ENCODE measurements at regions not wholly inside any gene's neighbourhood (a gene's known extent, or its start where the extent isn't known, plus 50 kb on each side); places are given as distances from the start of the nearest gene placed in this dataset.

DNA sequence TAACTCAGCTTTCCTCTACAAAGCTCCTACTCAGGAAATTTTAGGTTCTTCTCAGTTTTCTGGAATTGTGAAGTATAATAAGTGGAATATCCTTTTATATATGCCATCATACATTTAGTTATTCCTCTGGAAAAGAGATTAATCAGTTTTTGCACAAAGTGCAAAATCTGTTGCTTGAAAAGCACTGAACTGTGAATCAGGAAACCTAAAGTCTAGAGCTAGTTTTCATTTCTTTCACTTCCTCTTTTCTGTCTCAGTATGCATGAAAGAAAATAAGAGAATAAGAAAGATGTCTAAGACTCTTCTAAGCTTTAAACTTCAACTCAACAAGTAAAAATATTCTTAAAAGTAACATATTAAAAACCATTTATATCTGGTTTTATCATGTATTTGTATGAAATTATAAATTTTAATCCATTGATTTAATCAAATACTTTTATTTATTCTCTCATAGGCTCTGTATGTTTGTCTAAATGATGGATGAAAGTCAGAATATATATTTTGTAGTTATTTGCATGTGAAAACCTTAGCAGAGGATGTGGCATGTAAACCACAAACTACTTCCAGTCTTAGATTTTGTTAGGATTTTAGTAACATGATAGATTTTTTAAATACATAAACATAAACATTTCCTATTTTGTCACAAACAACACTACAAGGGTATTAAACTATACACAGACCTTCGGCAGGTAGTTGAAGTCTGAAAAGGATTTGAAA lies 1073.0 kb downstream of the XPNPEP1 start:
- no peaks in the 10 kb centered on the region for H3K4me1 ChIP-seq (ENCODE audit: control insufficient read depth, insufficient read depth, low read length)
- H3K9me1 ChIP-seq (ENCODE audit: insufficient read depth, low read length) = no peaks in the 10 kb centered on the region
- no peak overlapping the region for H2BK5ac ChIP-seq (ENCODE audit: low read depth, low read length, poor library complexity, severe bottlenecking)
- no peak overlapping the region for H3K27ac ChIP-seq (ENCODE audit: insufficient read depth, low read length)
- POLR2A ChIA-PET (ENCODE audit: unreplicated experiment) = no interaction called here
- H2BK15ac ChIP-seq (ENCODE audit: low read depth, low read length) = no peak overlapping the region
- no peak overlapping the region for H2AFZ ChIP-seq (replicated peaks; ENCODE audit: low read length, poor library complexity)
- DNase-seq (no peak), ATAC-seq (ENCODE audit: low read depth) (no peak)
- no peaks in the 10 kb centered on the region for H3K9me3 ChIP-seq (ENCODE audit: control insufficient read depth, insufficient read depth, low read length)
- H3K56ac ChIP-seq (ENCODE audit: extremely low read depth, insufficient read depth, low read length) = no peak overlapping the region
- no peaks in the 10 kb centered on the region for H3K36me3 ChIP-seq (ENCODE audit: control insufficient read depth, insufficient read depth, low read length)
- H2BK120ac ChIP-seq (ENCODE audit: low read depth, low read length) = no peak overlapping the region
- H3K18ac ChIP-seq (ENCODE audit: low read depth, low read length) = no peak overlapping the region
- no peak overlapping the region for H3K4ac ChIP-seq (ENCODE audit: low read depth, low read length)
- H3K4me2 ChIP-seq (ENCODE audit: low read depth, low read length) = no peak overlapping the region
- no peak overlapping the region for H3K23ac ChIP-seq (ENCODE audit: low read depth, low read length)
- H4K20me1 ChIP-seq (ENCODE audit: insufficient read depth, low read length) = no peaks in the 10 kb centered on the region
- H2BK20ac ChIP-seq (ENCODE audit: low read depth, low read length) = no peak overlapping the region
- no CpG with 5 or more reads among the region's 1 CpG for WGBS, 2 experiments (ENCODE audit: extremely low coverage in 2 of 2, insufficient read length in 1 of 2)
- H3K9ac ChIP-seq (ENCODE audit: low read depth, low read length) = no peak overlapping the region
- CTCF ChIA-PET = no interaction called here
- H3K4me3 ChIP-seq (ENCODE audit: insufficient read depth, low read depth, low read length) = no peak overlapping the region
- no TSS peak for BruUV-seq (replicated peaks)
- H3K79me1 ChIP-seq (ENCODE audit: low read depth in 1 of 2, low read length in 2 of 2) = no peaks in the 10 kb centered on the region
- H4K5ac ChIP-seq (ENCODE audit: low read depth, low read length) = no peak overlapping the region
- dilution Hi-C loops (cut with HindIII; ENCODE audit: low sequenced_read_pairs, unreplicated experiment) (no loop called here), intact Hi-C loops (cut with micrococcal nuclease) (no loop called here), in situ Hi-C loops (cut with MboI; ENCODE audit: low sequenced_read_pairs) (no loop called here)
- no peak overlapping the region for H2AK5ac ChIP-seq (ENCODE audit: low read depth, low read length)
- no peak overlapping the region for H2AK9ac ChIP-seq (replicated peaks; ENCODE audit: low read depth, low read length, poor library complexity)
- no peak overlapping the region for H4K8ac ChIP-seq (ENCODE audit: low read depth in 2 of 2, low read length in 2 of 2)
- TF ChIP-seq RAD21 (IDR thresholded peaks at IDR 0.05; ENCODE audit: low read length) = no peak
- TF ChIP-seq NFE2L2 (IDR thresholded peaks at IDR 0.05; ENCODE audit: low read depth, low read length) = no peak
- TF ChIP-seq RCOR1 (IDR thresholded peaks at IDR 0.05; ENCODE audit: insufficient replicate concordance, low read length) = no peak
- no peak for TF ChIP-seq MAZ (IDR thresholded peaks at IDR 0.05; ENCODE audit: borderline replicate concordance, low read depth, low read length)
- TF ChIP-seq FOS (IDR thresholded peaks at IDR 0.05; ENCODE audit: low read depth, low read length) = no peak
- no peak for TF ChIP-seq CHD1 (IDR thresholded peaks at IDR 0.05; ENCODE audit: low read depth, low read length)
- TF ChIP-seq MXI1 (IDR thresholded peaks at IDR 0.05; ENCODE audit: borderline replicate concordance, low read depth, low read length) = no peak
- no peak for TF ChIP-seq MAFK (IDR thresholded peaks at IDR 0.05; ENCODE audit: low read depth, low read length)
- TF ChIP-seq SMC3 (IDR thresholded peaks at IDR 0.05; ENCODE audit: low read depth, low read length) = no peak
- no peak for TF ChIP-seq POLR2A (IDR thresholded peaks at IDR 0.05; ENCODE audit: low read depth, low read length)
- no peak for TF ChIP-seq BHLHE40 (IDR thresholded peaks at IDR 0.05; ENCODE audit: low read depth, low read length)
- no peaks in the 10 kb centered on the region for H3K27me3 ChIP-seq (ENCODE audit: control insufficient read depth, insufficient read depth, low read length)
- no peak overlapping the region for H3K14ac ChIP-seq (replicated peaks; ENCODE audit: low read depth, low read length)
- H4K91ac ChIP-seq (ENCODE audit: insufficient read depth, low read depth, low read length) = no peak overlapping the region

All from IMR-90 (cell line).